ENCODE measurements at regions not wholly inside any gene's neighbourhood (a gene's known extent, or its start where the extent isn't known, plus 50 kb on each side); places are given as distances from the start of the nearest gene placed in this dataset.

GRCh38 chr11:19400296-19400695, 159.6 kb upstream of the E2F8 start:
- H3K4me3 Mint-ChIP-seq: no peak overlapping the region
- peaks cover 6% of the 10 kb centered on the region in 2 donors for H3K27me3 Mint-ChIP-seq
- no peaks in the 10 kb centered on the region for H3K9me3 Mint-ChIP-seq
- H3K36me3 Mint-ChIP-seq: no peaks in the 10 kb centered on the region
- H3K27me3 ChIP-seq (ENCODE audit: insufficient read depth, low read length): no peaks in the 10 kb centered on the region
- H3K4me1 ChIP-seq (ENCODE audit: insufficient read depth, low read length): no peaks in the 10 kb centered on the region
- no peaks in the 10 kb centered on the region for H3K36me3 ChIP-seq (ENCODE audit: insufficient read depth, low read length)
- no peaks in the 10 kb centered on the region for H3K4me1 Mint-ChIP-seq
- no peak overlapping the region for H3K27ac ChIP-seq (ENCODE audit: low read depth, low read length)
- CTCF ChIA-PET (ENCODE audit: partially characterized antibody): no interaction called here
- no peak for DNase-seq
- POLR2A ChIA-PET (ENCODE audit: partially characterized antibody): no interaction called here
- no peaks in the 10 kb centered on the region for H3K9me3 ChIP-seq (ENCODE audit: control insufficient read depth in 1 of 2, low read length in 2 of 2)
- no peak overlapping the region for H3K27ac Mint-ChIP-seq
- H3K4me3 ChIP-seq (ENCODE audit: low read length in 2 of 2): no peak overlapping the region
- intact Hi-C loops (cut with micrococcal nuclease): no loop called here

DNA sequence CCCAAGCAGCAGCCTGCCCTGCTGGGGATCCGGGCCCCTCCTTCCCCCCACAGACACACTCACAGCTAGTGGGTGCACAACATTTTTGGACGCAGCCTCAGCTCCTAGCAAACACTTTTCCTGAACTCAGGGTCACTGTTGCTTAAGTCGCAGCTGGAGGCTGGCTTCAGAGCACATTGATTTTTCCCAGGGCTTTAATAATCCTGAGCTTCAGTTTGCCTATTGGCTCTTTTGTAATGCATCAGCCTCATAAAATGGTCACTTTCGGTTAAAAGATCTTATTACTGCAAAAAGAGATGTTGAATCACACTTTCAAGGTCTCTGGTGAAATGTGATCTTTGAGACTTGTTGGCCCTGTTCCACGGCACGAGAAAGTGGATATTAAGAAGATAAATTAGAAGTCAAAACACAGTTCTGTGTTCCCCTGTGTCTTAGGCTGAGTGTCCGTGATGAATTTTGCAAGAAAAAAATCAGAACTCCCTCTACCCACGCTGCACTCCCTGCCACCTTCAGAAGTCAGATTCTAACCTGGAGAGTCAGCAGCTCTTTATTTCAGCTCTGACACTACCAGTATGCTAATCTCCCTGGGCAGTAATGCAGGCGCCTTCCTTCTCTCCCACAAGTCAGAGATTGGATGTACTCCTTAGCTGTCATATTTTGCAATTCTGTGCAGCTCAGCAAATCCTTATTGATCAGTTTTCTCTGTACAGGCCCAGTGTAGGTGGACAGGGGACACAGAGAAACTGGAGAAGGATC, 158.2 kb upstream of the E2F8 start:
- H3K9me3 Mint-ChIP-seq: no peaks in the 10 kb centered on the region
- H3K9me3 ChIP-seq (ENCODE audit: control insufficient read depth in 1 of 2, low read length in 2 of 2): no peaks in the 10 kb centered on the region
- H3K4me1 Mint-ChIP-seq: peaks cover 0 to 3% (median under 1%) of the 10 kb centered on the region in 4 donors
- H3K4me3 Mint-ChIP-seq: no peak overlapping the region
- no peak overlapping the region for H3K4me3 ChIP-seq (ENCODE audit: low read length in 2 of 2)
- H3K36me3 ChIP-seq (ENCODE audit: insufficient read depth, low read length): no peaks in the 10 kb centered on the region
- intact Hi-C loops (cut with micrococcal nuclease): no loop called here
- peaks cover 5 to 10% of the 10 kb centered on the region in 2 donors for H3K27me3 Mint-ChIP-seq
- H3K36me3 Mint-ChIP-seq: no peaks in the 10 kb centered on the region
- DNase-seq: no peak
- no peaks in the 10 kb centered on the region for H3K27me3 ChIP-seq (ENCODE audit: insufficient read depth, low read length)
- CTCF ChIA-PET (ENCODE audit: partially characterized antibody): no interaction called here
- POLR2A ChIA-PET (ENCODE audit: partially characterized antibody): no interaction called here
- no peak overlapping the region for H3K27ac Mint-ChIP-seq
- no peaks in the 10 kb centered on the region for H3K4me1 ChIP-seq (ENCODE audit: insufficient read depth, low read length)
- no peak overlapping the region for H3K27ac ChIP-seq (ENCODE audit: low read depth, low read length)

DNA sequence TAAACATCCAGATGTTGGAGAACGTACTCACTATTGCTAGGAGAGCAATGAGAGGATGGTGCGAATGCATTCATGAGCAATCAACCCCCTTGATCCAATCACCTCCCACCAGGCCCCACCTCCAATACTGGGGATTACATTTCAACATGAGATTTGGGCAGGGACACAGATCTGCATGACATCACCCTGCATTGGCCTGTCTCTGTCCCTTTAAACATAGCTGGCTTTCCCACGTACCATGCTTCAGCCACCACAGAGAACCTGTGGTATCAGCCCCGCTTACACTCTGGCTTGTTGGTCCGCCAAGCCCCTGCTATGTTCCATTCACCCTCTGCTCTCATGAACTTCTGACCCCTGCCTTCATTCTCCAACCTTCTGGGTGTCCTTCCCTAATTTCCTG, 157.5 kb upstream of the E2F8 start:
- Mint-ChIP-seq H3K36me3 (no peaks in the 10 kb centered on the region), H3K9me3 (no peaks in the 10 kb centered on the region), H3K27ac (no peak overlapping the region), H3K4me3 (no peak overlapping the region), H3K4me1 (peaks cover 0 to 3% (median under 1%) of the 10 kb centered on the region in 4 donors), H3K27me3 (peaks cover 0 to 6% of the 10 kb centered on the region in 2 donors)
- DNase-seq: no peak
- H3K4me3 ChIP-seq (ENCODE audit: low read length in 2 of 2): no peak overlapping the region
- intact Hi-C loops (cut with micrococcal nuclease): no loop called here
- H3K27me3 ChIP-seq (ENCODE audit: insufficient read depth, low read length): no peaks in the 10 kb centered on the region
- ChIA-PET POLR2A (ENCODE audit: partially characterized antibody) (no interaction called here), CTCF (ENCODE audit: partially characterized antibody) (no interaction called here)
- H3K27ac ChIP-seq (ENCODE audit: low read depth, low read length): no peak overlapping the region
- H3K36me3 ChIP-seq (ENCODE audit: insufficient read depth, low read length): no peaks in the 10 kb centered on the region
- no peaks in the 10 kb centered on the region for H3K9me3 ChIP-seq (ENCODE audit: control insufficient read depth in 1 of 2, low read length in 2 of 2)
- no peaks in the 10 kb centered on the region for H3K4me1 ChIP-seq (ENCODE audit: insufficient read depth, low read length)

- POLR2A ChIA-PET (ENCODE audit: partially characterized antibody): no interaction called here
- intact Hi-C loops (cut with micrococcal nuclease): no loop called here
- no peak overlapping the region for H3K27ac Mint-ChIP-seq
Observed at GRCh38 chr11:19395050-19395449, 154.3 kb upstream of the E2F8 start.

DNA sequence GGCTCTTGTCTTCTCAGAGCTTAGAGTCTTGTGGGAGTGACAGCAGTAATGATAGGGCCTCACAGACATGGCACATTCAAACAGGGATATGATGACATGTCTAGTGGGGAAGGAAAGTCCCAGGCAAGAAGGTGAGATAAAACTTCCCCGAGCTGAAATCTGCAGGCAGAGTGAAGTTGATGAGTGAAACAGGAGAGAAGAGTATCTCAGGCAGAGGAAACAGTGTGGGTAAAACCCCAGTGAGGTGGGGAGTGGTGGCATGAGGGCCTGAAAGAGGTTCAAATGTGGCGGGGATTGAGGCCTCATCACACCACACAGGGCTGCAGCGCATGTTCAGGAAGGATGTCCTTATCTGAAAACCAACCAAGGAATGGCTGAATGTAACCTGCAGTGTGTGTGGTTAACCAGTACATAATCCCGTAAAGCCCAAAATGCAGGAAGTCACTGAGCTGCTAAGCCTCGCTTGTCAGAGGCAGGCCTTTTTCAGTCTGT, 153.8 kb upstream of the E2F8 start:
- no peak overlapping the region for H3K4me3 Mint-ChIP-seq
- no peak overlapping the region for H3K4me3 ChIP-seq (ENCODE audit: low read length in 2 of 2)
- ChIA-PET CTCF (ENCODE audit: partially characterized antibody) (no interaction called here), POLR2A (ENCODE audit: partially characterized antibody) (no interaction called here)
- H3K27me3 Mint-ChIP-seq: peaks cover 0 to 12% of the 10 kb centered on the region in 2 donors
- H3K4me1 ChIP-seq (ENCODE audit: insufficient read depth, low read length): no peaks in the 10 kb centered on the region
- peaks cover 0 to 3% (median under 1%) of the 10 kb centered on the region in 4 donors for H3K4me1 Mint-ChIP-seq
- no peaks in the 10 kb centered on the region for H3K36me3 Mint-ChIP-seq
- no peak overlapping the region for H3K27ac ChIP-seq (ENCODE audit: low read depth, low read length)
- no peak for DNase-seq
- intact Hi-C loops (cut with micrococcal nuclease): no loop called here
- peaks cover 0 to 6% (median 2%) of the 10 kb centered on the region in 8 donors for H3K9me3 Mint-ChIP-seq
- H3K9me3 ChIP-seq (ENCODE audit: control insufficient read depth in 1 of 2, low read length in 2 of 2): no peaks in the 10 kb centered on the region
- no peaks in the 10 kb centered on the region for H3K27me3 ChIP-seq (ENCODE audit: insufficient read depth, low read length)
- no peaks in the 10 kb centered on the region for H3K36me3 ChIP-seq (ENCODE audit: insufficient read depth, low read length)
- no peak overlapping the region for H3K27ac Mint-ChIP-seq

More at GRCh38 chr11:19395050-19395449, 154.3 kb upstream of the E2F8 start:
- no peaks in the 10 kb centered on the region for H3K4me1 ChIP-seq (ENCODE audit: insufficient read depth, low read length)
- H3K36me3 ChIP-seq (ENCODE audit: insufficient read depth, low read length): no peaks in the 10 kb centered on the region
- H3K27me3 ChIP-seq (ENCODE audit: insufficient read depth, low read length): no peaks in the 10 kb centered on the region
- Mint-ChIP-seq H3K9me3 (peaks cover 0 to 6% (median 2%) of the 10 kb centered on the region in 8 donors), H3K27me3 (peaks cover 0 to 12% of the 10 kb centered on the region in 2 donors), H3K4me3 (no peak overlapping the region), H3K4me1 (peaks cover 0 to 3% (median under 1%) of the 10 kb centered on the region in 4 donors), H3K36me3 (no peaks in the 10 kb centered on the region)
- CTCF ChIA-PET (ENCODE audit: partially characterized antibody): no interaction called here
- H3K9me3 ChIP-seq (ENCODE audit: control insufficient read depth in 1 of 2, low read length in 2 of 2): no peaks in the 10 kb centered on the region
- no peak for DNase-seq
- no peak overlapping the region for H3K4me3 ChIP-seq (ENCODE audit: low read length in 2 of 2)
- H3K27ac ChIP-seq (ENCODE audit: low read depth, low read length): no peak overlapping the region

GRCh38 chr11:19393941-19394340, 153.2 kb upstream of the E2F8 start:
- Mint-ChIP-seq H3K27me3 (peaks cover 2 to 12% of the 10 kb centered on the region in 2 donors), H3K36me3 (no peaks in the 10 kb centered on the region), H3K9me3 (peaks cover 0 to 6% (median 2%) of the 10 kb centered on the region in 8 donors), H3K27ac (no peak overlapping the region), H3K4me3 (no peak overlapping the region), H3K4me1 (peaks cover 0 to 3% (median under 1%) of the 10 kb centered on the region in 4 donors)
- Histone ChIP-seq H3K4me3 (ENCODE audit: low read length in 2 of 2) (no peak overlapping the region), H3K27ac (ENCODE audit: low read depth, low read length) (no peak overlapping the region), H3K36me3 (ENCODE audit: insufficient read depth, low read length) (no peaks in the 10 kb centered on the region), H3K9me3 (ENCODE audit: control insufficient read depth in 1 of 2, low read length in 2 of 2) (no peaks in the 10 kb centered on the region), H3K4me1 (ENCODE audit: insufficient read depth, low read length) (no peaks in the 10 kb centered on the region), H3K27me3 (ENCODE audit: insufficient read depth, low read length) (no peaks in the 10 kb centered on the region)
- no peak for DNase-seq
- POLR2A ChIA-PET (ENCODE audit: partially characterized antibody): no interaction called here
- CTCF ChIA-PET (ENCODE audit: partially characterized antibody): no interaction called here
- intact Hi-C loops (cut with micrococcal nuclease): no loop called here

DNA sequence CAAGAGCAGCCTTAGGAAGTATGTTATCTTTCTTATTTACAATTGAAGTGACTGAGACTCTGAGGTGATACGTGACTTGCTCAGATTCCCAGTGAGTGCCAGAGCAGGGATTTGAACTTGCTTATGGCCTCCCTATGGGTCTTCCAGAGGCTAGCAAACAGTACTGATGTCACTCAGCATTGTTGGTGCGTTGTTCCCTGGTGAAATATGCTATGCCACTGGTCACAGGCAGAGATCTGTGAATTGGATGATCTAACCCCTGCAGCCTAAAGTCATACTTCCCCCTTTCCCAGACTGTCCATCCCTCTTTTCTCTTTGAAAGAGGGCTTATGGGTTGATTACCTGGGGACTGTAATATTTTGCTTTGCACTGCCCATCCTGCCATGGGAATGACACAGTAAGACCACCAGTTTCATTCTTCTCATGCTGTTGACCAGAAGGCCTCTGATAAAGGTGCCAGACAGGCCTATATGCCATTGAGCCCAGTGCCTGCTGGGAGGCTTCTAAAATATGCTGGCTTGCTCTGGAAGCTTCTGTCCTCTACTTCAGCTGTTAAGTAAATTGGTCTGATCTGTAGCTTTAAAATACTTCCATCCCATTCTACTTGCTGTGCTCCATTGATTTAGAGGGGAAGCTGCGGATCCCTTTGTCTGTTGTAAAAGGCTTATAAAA, 152.2 kb upstream of the E2F8 start:
- Histone ChIP-seq H3K4me3 (ENCODE audit: low read length in 2 of 2) (no peak overlapping the region), H3K36me3 (ENCODE audit: insufficient read depth, low read length) (no peaks in the 10 kb centered on the region), H3K9me3 (ENCODE audit: control insufficient read depth in 1 of 2, low read length in 2 of 2) (no peaks in the 10 kb centered on the region), H3K27me3 (ENCODE audit: insufficient read depth, low read length) (no peaks in the 10 kb centered on the region), H3K4me1 (ENCODE audit: insufficient read depth, low read length) (no peaks in the 10 kb centered on the region), H3K27ac (ENCODE audit: low read depth, low read length) (no peak overlapping the region)
- H3K36me3 Mint-ChIP-seq: no peaks in the 10 kb centered on the region
- H3K4me3 Mint-ChIP-seq: no peak overlapping the region
- no peak overlapping the region for H3K27ac Mint-ChIP-seq
- POLR2A ChIA-PET (ENCODE audit: partially characterized antibody): no interaction called here
- H3K4me1 Mint-ChIP-seq: peaks cover 0 to 3% (median under 1%) of the 10 kb centered on the region in 4 donors
- peaks cover 2 to 12% of the 10 kb centered on the region in 2 donors for H3K27me3 Mint-ChIP-seq
- CTCF ChIA-PET (ENCODE audit: partially characterized antibody): no interaction called here
- H3K9me3 Mint-ChIP-seq: peaks cover 0 to 6% (median 2%) of the 10 kb centered on the region in 8 donors
- DNase-seq: no peak
- intact Hi-C loops (cut with micrococcal nuclease): no loop called here
